Fibroblast of lung (primary cell): ENCODE measurements at regions not wholly inside any gene's neighbourhood (a gene's known extent, or its start where the extent isn't known, plus 50 kb on each side); places are given as distances from the start of the nearest gene placed in this dataset.

Experiments
- DNase-seq, 2 donors: peaks; one replicate each; pipeline versions ENCODE4 v3.0.0 to v3.0.0-alpha.2; 2010; ENCODE audit warnings: low read depth in 2 of 2
- H2AFZ ChIP-seq: 2 replicates; pipeline ENCODE4 v1.5.1; 2012; ENCODE audit warnings: low read length, control low read depth, inconsistent platforms
- H3K27ac ChIP-seq: 2 replicates; pipeline ENCODE4 v1.5.1; 2011; ENCODE audit warnings: low read length, control low read depth; ENCODE audit not compliant: insufficient read depth
- H3K27me3 ChIP-seq: 2 replicates; pipeline ENCODE4 v1.5.1; 2011; ENCODE audit warnings: mild to moderate bottlenecking, low read length; ENCODE audit not compliant: control insufficient read depth, insufficient read depth
- H3K36me3 ChIP-seq: 2 replicates; pipeline ENCODE4 v1.5.1; 2011; ENCODE audit warnings: low read length; ENCODE audit not compliant: control insufficient read depth, insufficient read depth
- H3K4me1 ChIP-seq: 2 replicates; pipeline ENCODE4 v1.5.1; 2011; ENCODE audit warnings: low read length; ENCODE audit not compliant: control insufficient read depth, insufficient read depth; ENCODE audit errors: extremely low read depth
- H3K4me2 ChIP-seq: 2 replicates; pipeline ENCODE4 v1.5.1; 2011; ENCODE audit warnings: low read length, control low read depth; ENCODE audit not compliant: insufficient read depth; ENCODE audit errors: extremely low read depth
- H3K4me3 ChIP-seq, 4 experiments: fragments of 200-600 bp in 1 of 4; sonication (generic) in 1 of 4; replicated peaks in 1 of 4; 2 replicates each; pipeline ENCODE4 v1.5.1; 2011 to 2016; ENCODE audit warnings: low read length in 4 of 4, low read depth in 3 of 4, mild to moderate bottlenecking in 3 of 4, control low read depth in 2 of 4, inconsistent platforms in 1 of 4, mixed read lengths in 1 of 4; ENCODE audit not compliant: insufficient read depth in 1 of 4; ENCODE audit errors: control extremely low read depth in 1 of 4
- H3K79me2 ChIP-seq: 2 replicates; pipeline ENCODE4 v1.5.1; 2012; ENCODE audit warnings: mild to moderate bottlenecking, low read length, inconsistent platforms; ENCODE audit not compliant: control insufficient read depth, insufficient read depth
- H3K9ac ChIP-seq: 2 replicates; pipeline ENCODE4 v1.5.1; 2011; ENCODE audit warnings: mild to moderate bottlenecking, low read length, control low read depth; ENCODE audit not compliant: insufficient read depth
- H3K9me3 ChIP-seq: 2 replicates; pipeline ENCODE4 v1.5.1; 2012; ENCODE audit warnings: low read depth, low read length; ENCODE audit not compliant: control insufficient read depth, insufficient read depth
- H4K20me1 ChIP-seq: 2 replicates; pipeline ENCODE4 v1.5.1; 2011; ENCODE audit warnings: low read length; ENCODE audit not compliant: control insufficient read depth, insufficient read depth; ENCODE audit errors: extremely low read depth
- EZH2 ChIP-seq: IDR thresholded peaks from 2 replicates; pipeline ENCODE4 v1.5.1; 2012; ENCODE audit warnings: low read length, control low read depth, mild to moderate bottlenecking; ENCODE audit errors: missing control alignments
- TF ChIP-seq, protein P1 (sequence below), 2 donors: IDR thresholded peaks in 1 of 2; conservative IDR thresholded peaks in 1 of 2; 1 replicate in 1 of 2; 2 replicates in 1 of 2; pipeline ENCODE4 v1.5.1; 2011 to 2012; ENCODE audit warnings: low read length in 2 of 2, control low read depth in 1 of 2, inconsistent platforms in 1 of 2, low read depth in 1 of 2, mild to moderate bottlenecking in 1 of 2

DNA sequence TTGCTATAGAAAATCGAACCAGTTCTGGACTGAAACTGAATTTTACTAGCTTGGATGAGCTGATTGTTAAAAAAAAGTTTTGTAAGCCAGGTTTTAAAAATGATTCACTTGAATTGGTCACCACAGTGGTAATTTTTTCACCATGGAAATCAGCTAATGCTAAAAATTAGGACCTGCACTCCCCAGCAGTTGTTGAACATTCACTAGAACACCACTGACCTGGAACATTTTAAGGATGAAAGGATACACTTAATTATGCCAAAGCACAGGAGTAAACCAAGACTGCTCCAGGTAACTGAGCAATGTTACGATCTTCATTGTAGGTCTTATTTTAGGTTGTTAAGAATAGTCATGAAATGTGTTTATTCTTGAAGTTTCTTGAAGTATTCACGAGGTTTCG, 1342.6 kb upstream of the SPRY2 start:
- H3K9me3 ChIP-seq, result no peaks in the 10 kb centered on the region
- H4K20me1 ChIP-seq, result no peaks in the 10 kb centered on the region
- no peak overlapping the region for H2AFZ ChIP-seq
- no peak for DNase-seq
- H3K9ac ChIP-seq, result no peak overlapping the region
- H3K4me1 ChIP-seq, result no peaks in the 10 kb centered on the region
- TF ChIP-seq, protein P1, sequence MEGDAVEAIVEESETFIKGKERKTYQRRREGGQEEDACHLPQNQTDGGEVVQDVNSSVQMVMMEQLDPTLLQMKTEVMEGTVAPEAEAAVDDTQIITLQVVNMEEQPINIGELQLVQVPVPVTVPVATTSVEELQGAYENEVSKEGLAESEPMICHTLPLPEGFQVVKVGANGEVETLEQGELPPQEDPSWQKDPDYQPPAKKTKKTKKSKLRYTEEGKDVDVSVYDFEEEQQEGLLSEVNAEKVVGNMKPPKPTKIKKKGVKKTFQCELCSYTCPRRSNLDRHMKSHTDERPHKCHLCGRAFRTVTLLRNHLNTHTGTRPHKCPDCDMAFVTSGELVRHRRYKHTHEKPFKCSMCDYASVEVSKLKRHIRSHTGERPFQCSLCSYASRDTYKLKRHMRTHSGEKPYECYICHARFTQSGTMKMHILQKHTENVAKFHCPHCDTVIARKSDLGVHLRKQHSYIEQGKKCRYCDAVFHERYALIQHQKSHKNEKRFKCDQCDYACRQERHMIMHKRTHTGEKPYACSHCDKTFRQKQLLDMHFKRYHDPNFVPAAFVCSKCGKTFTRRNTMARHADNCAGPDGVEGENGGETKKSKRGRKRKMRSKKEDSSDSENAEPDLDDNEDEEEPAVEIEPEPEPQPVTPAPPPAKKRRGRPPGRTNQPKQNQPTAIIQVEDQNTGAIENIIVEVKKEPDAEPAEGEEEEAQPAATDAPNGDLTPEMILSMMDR (conservative IDR thresholded peaks at IDR 0.05 in 1 of 2, IDR thresholded peaks at IDR 0.05 in 1 of 2; ENCODE audit: low read depth in 1 of 2, low read length in 2 of 2), result no peak
- TF ChIP-seq EZH2, result no peak
- H3K4me2 ChIP-seq, result no peak overlapping the region
- no peak overlapping the region for H3K4me3 ChIP-seq
- no peak overlapping the region for H3K27ac ChIP-seq
- H3K79me2 ChIP-seq, result no peaks in the 10 kb centered on the region
- no peaks in the 10 kb centered on the region for H3K27me3 ChIP-seq
- H3K36me3 ChIP-seq, result no peaks in the 10 kb centered on the region

DNA sequence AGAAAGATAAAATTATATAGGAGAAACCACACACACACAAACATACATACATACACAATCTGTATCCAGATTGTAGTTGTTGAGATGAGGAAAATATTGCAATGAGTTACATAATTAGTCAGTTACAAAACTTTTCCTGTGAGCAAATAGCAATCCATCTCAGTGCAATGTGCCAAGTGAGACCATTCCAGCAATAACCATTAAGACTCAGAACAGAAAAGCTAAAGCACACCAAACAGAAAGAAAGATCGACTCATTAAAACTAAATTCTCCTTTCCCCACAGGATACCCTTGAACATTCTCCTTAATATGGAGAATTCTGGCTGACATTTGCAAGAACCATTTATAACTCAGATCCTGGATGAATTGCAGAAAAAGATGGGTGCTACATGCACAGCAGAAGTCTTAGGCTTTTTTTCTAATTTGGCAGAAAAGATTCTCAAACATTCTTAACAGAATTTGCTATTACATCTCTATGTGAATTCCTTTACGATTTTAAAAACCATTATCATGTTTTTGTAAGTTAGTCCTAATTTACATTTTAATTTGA, 1341.2 kb upstream of the SPRY2 start:
- no peak overlapping the region for H3K4me3 ChIP-seq
- H4K20me1 ChIP-seq, result no peaks in the 10 kb centered on the region
- TF ChIP-seq EZH2, result no peak
- TF ChIP-seq, protein P1 (conservative IDR thresholded peaks at IDR 0.05 in 1 of 2, IDR thresholded peaks at IDR 0.05 in 1 of 2; ENCODE audit: low read depth in 1 of 2, low read length in 2 of 2), result no peak
- no peaks in the 10 kb centered on the region for H3K36me3 ChIP-seq
- DNase-seq, result no peak
- no peaks in the 10 kb centered on the region for H3K79me2 ChIP-seq
- no peaks in the 10 kb centered on the region for H3K4me1 ChIP-seq
- H3K9me3 ChIP-seq, result no peaks in the 10 kb centered on the region
- H2AFZ ChIP-seq, result no peak overlapping the region
- no peak overlapping the region for H3K27ac ChIP-seq
- H3K9ac ChIP-seq, result no peak overlapping the region
- H3K27me3 ChIP-seq, result no peaks in the 10 kb centered on the region
- no peak overlapping the region for H3K4me2 ChIP-seq

DNA sequence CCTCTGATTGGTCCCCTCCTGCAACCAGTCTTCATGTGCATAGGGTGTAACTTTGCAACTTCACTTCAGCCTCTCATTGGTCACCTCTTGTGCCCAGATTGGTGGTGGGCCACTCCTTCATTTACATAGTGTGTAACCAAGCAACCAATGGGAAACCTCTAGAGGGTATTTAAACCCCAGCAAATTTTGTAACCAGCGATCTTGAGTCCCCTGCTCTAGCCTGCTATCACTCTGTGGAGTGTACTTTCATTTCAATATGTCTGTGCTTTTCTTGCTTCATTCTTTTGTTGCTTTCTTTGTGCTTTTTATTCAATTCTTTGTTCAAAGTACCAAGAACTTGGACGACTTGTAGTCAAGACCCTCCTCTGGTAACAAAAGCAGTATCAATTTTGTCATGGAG, 1336.9 kb upstream of the SPRY2 start:
- no peaks in the 10 kb centered on the region for H3K4me1 ChIP-seq
- DNase-seq, result no peak
- no peak overlapping the region for H3K4me2 ChIP-seq
- no peak overlapping the region for H3K4me3 ChIP-seq
- H3K27ac ChIP-seq, result no peak overlapping the region
- H3K9ac ChIP-seq, result no peak overlapping the region
- no peak overlapping the region for H2AFZ ChIP-seq
- no peaks in the 10 kb centered on the region for H3K79me2 ChIP-seq
- no peaks in the 10 kb centered on the region for H3K36me3 ChIP-seq
- no peaks in the 10 kb centered on the region for H3K27me3 ChIP-seq
- no peaks in the 10 kb centered on the region for H3K9me3 ChIP-seq
- H4K20me1 ChIP-seq, result no peaks in the 10 kb centered on the region
- TF ChIP-seq EZH2, result no peak
- TF ChIP-seq, protein P1 (conservative IDR thresholded peaks at IDR 0.05 in 1 of 2, IDR thresholded peaks at IDR 0.05 in 1 of 2; ENCODE audit: low read depth in 1 of 2, low read length in 2 of 2), result no peak
